Neural cell (in vitro differentiated cells): ENCODE measurements at regions not wholly inside any gene's neighbourhood (a gene's known extent, or its start where the extent isn't known, plus 50 kb on each side); places are given as distances from the start of the nearest gene placed in this dataset.

Experiments
- H2AFZ ChIP-seq: fragments of 200-600, 300-800 bp; sonication (generic), shearing (Covaris generic); 2 replicates; pipeline ENCODE4 v1.6.0; 2014; ENCODE audit warnings: low read depth, mild to moderate bottlenecking, antibody characterized with exemption, low read length, moderate library complexity
- H3F3A ChIP-seq: fragments of 200-600 bp; shearing (Covaris generic); 2 replicates; pipeline ENCODE4 v1.6.1; 2016; ENCODE audit warnings: mild to moderate bottlenecking, moderate library complexity, mixed read lengths, antibody characterized with exemption, low read length; ENCODE audit not compliant: insufficient read depth, poor library complexity, severe bottlenecking
- H3K27ac ChIP-seq: fragments of 200-600, 300-800 bp; sonication (generic), shearing (Covaris generic); 2 replicates; pipeline ENCODE4 v1.5.1; 2014; ENCODE audit warnings: mild to moderate bottlenecking, low read length, moderate library complexity
- H3K27me3 ChIP-seq: fragments of 300-800, 200-600 bp; sonication (generic), shearing (Covaris generic); 2 replicates; pipeline ENCODE4 v1.6.0; 2014; ENCODE audit warnings: mild to moderate bottlenecking, low read depth, low read length, moderate library complexity; ENCODE audit not compliant: insufficient read depth
- H3K36me3 ChIP-seq: fragments of 300-800, 200-600 bp; sonication (generic), shearing (Covaris generic); 2 replicates; pipeline ENCODE4 v1.5.1; 2014; ENCODE audit warnings: mild to moderate bottlenecking, antibody characterized with exemption, low read length, moderate library complexity; ENCODE audit not compliant: insufficient read depth
- H3K4me2 ChIP-seq: fragments of 300-800, 200-600 bp; sonication (generic), shearing (Covaris generic); 2 replicates; pipeline ENCODE4 v1.6.0; 2014; ENCODE audit warnings: mild to moderate bottlenecking, low read length
- H3K4me3 ChIP-seq: fragments of 300-800, 200-600 bp; sonication (generic), shearing (Covaris generic); 2 replicates; pipeline ENCODE4 v1.5.1; 2014; ENCODE audit warnings: mild to moderate bottlenecking, low read length, moderate library complexity
- H3K79me2 ChIP-seq: fragments of 200-600 bp; shearing (Covaris generic); replicated peaks from 2 replicates; pipeline ENCODE4 v1.6.0; 2014; ENCODE audit warnings: mild to moderate bottlenecking, low read length, moderate library complexity; ENCODE audit not compliant: insufficient read depth
- H3K9ac ChIP-seq: fragments of 300-800, 200-600 bp; sonication (generic), shearing (Covaris generic); 2 replicates; pipeline ENCODE4 v1.6.1; 2016; ENCODE audit warnings: mild to moderate bottlenecking, low read length, mixed read lengths
- H3K9me2 ChIP-seq: fragments of 200-600 bp; shearing (Covaris generic); 2 replicates; pipeline ENCODE4 v1.6.1; 2016; ENCODE audit warnings: mild to moderate bottlenecking, low read length, mixed read lengths; ENCODE audit not compliant: insufficient read depth
- H3K9me3 ChIP-seq: fragments of 200-600, 300-800 bp; sonication (generic), shearing (Covaris generic); 2 replicates; pipeline ENCODE4 v1.6.1; 2016; ENCODE audit warnings: mild to moderate bottlenecking, mixed run types, low read length, moderate library complexity, mixed read lengths
- H4K20me1 ChIP-seq: fragments of 200-600 bp; shearing (Covaris generic); 2 replicates; pipeline ENCODE4 v1.6.1; 2016; ENCODE audit warnings: mild to moderate bottlenecking, mixed run types; ENCODE audit not compliant: insufficient read depth
- EP300 ChIP-seq: fragments of 450-650 bp; conservative IDR thresholded peaks from 2 replicates; pipeline ENCODE4 v1.6.1; 2014; ENCODE audit warnings: antibody characterized with exemption, mild to moderate bottlenecking, moderate library complexity; ENCODE audit not compliant: poor library complexity, severe bottlenecking
- EZH2 ChIP-seq: fragments of 200-600, 300-800 bp; shearing (Covaris generic), sonication (generic); IDR thresholded peaks from 2 replicates; pipeline ENCODE4 v1.6.1; 2014; ENCODE audit warnings: antibody characterized with exemption, low read length, borderline replicate concordance, mild to moderate bottlenecking; ENCODE audit not compliant: insufficient read depth, poor library complexity, severe bottlenecking
- MXI1 ChIP-seq: fragments of 450-650 bp; conservative IDR thresholded peaks from 2 replicates; pipeline ENCODE4 v1.6.1; 2014; ENCODE audit warnings: antibody characterized with exemption, mild to moderate bottlenecking; ENCODE audit not compliant: poor library complexity, severe bottlenecking
- POLR2AphosphoS5 ChIP-seq: IDR thresholded peaks from 2 replicates; pipeline ENCODE4 v1.6.1; 2012
- RAD21 ChIP-seq: fragments of 450-650 bp; conservative IDR thresholded peaks from 2 replicates; pipeline ENCODE4 v1.6.1; 2014; ENCODE audit warnings: antibody characterized with exemption, mild to moderate bottlenecking, moderate library complexity
- REST ChIP-seq: IDR thresholded peaks from 2 replicates; pipeline ENCODE4 v1.6.1; 2012; ENCODE audit warnings: borderline replicate concordance
- SMC3 ChIP-seq: fragments of 450-650 bp; conservative IDR thresholded peaks from 2 replicates; pipeline ENCODE4 v1.6.1; 2014; ENCODE audit warnings: antibody characterized with exemption, mild to moderate bottlenecking, moderate library complexity; ENCODE audit not compliant: poor library complexity
- TAF1 ChIP-seq: IDR thresholded peaks from 2 replicates; pipeline ENCODE4 v1.6.1; 2012; ENCODE audit warnings: low read depth
- TF ChIP-seq, protein P1 (sequence below): fragments of 450-650 bp; IDR thresholded peaks from 2 replicates; pipeline ENCODE4 v1.5.1; 2014; ENCODE audit warnings: antibody characterized with exemption, mild to moderate bottlenecking, moderate library complexity; ENCODE audit not compliant: poor library complexity, severe bottlenecking

DNA sequence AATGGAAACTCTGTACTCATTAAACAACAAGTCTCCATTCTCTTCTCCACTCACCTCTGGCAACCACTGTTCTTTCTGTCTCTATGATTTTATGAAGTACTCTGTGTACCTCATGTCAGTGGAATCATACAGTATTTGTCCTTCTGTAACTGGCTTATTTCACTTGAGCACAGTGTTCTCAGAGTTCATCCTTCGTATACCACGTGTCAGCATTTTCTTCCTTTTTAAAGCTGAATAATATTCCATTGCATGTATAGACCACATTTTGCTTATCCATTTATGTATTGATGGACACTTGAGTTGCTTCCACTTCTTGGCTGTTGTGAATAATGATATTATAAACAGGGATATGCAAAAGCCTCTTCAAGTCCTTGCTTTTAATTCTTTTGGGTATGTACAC is 333.0 kb upstream of the ZNF32 start:
- H3F3A ChIP-seq = no peaks in the 10 kb centered on the region
- no peak overlapping the region for H3K9ac ChIP-seq
- no peak for TF ChIP-seq EZH2
- no peak for TF ChIP-seq RAD21
- no peak for TF ChIP-seq EP300
- TF ChIP-seq TAF1 = no peak
- TF ChIP-seq, protein P1, sequence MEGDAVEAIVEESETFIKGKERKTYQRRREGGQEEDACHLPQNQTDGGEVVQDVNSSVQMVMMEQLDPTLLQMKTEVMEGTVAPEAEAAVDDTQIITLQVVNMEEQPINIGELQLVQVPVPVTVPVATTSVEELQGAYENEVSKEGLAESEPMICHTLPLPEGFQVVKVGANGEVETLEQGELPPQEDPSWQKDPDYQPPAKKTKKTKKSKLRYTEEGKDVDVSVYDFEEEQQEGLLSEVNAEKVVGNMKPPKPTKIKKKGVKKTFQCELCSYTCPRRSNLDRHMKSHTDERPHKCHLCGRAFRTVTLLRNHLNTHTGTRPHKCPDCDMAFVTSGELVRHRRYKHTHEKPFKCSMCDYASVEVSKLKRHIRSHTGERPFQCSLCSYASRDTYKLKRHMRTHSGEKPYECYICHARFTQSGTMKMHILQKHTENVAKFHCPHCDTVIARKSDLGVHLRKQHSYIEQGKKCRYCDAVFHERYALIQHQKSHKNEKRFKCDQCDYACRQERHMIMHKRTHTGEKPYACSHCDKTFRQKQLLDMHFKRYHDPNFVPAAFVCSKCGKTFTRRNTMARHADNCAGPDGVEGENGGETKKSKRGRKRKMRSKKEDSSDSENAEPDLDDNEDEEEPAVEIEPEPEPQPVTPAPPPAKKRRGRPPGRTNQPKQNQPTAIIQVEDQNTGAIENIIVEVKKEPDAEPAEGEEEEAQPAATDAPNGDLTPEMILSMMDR = no peak
- no peak for TF ChIP-seq MXI1
- TF ChIP-seq SMC3 = no peak
- TF ChIP-seq POLR2AphosphoS5 = no peak
- TF ChIP-seq REST = no peak
- no peak overlapping the region for H3K4me2 ChIP-seq
- H3K9me2 ChIP-seq = no peaks in the 10 kb centered on the region
- H3K4me3 ChIP-seq = no peak overlapping the region
- no peak overlapping the region for H3K27ac ChIP-seq
- no peaks in the 10 kb centered on the region for H4K20me1 ChIP-seq
- H2AFZ ChIP-seq = no peak overlapping the region
- H3K27me3 ChIP-seq = no peaks in the 10 kb centered on the region
- no peaks in the 10 kb centered on the region for H3K79me2 ChIP-seq
- no peaks in the 10 kb centered on the region for H3K9me3 ChIP-seq
- no peaks in the 10 kb centered on the region for H3K36me3 ChIP-seq

GRCh38 chr10:43981232-43981631 is 332.6 kb upstream of the ZNF32 start:
- Histone ChIP-seq H3K36me3 (no peaks in the 10 kb centered on the region), H2AFZ (no peak overlapping the region), H3K9me2 (no peaks in the 10 kb centered on the region), H3K9me3 (no peaks in the 10 kb centered on the region), H3K27me3 (no peaks in the 10 kb centered on the region), H4K20me1 (no peaks in the 10 kb centered on the region), H3K27ac (no peak overlapping the region), H3F3A (no peaks in the 10 kb centered on the region), H3K4me2 (no peak overlapping the region), H3K9ac (no peak overlapping the region), H3K79me2 (no peaks in the 10 kb centered on the region), H3K4me3 (no peak overlapping the region)
- TF ChIP-seq REST = no peak
- no peak for TF ChIP-seq EZH2
- no peak for TF ChIP-seq MXI1
- no peak for TF ChIP-seq POLR2AphosphoS5
- TF ChIP-seq, protein P1 = no peak
- TF ChIP-seq EP300 = no peak
- TF ChIP-seq SMC3 = no peak
- TF ChIP-seq TAF1 = no peak
- no peak for TF ChIP-seq RAD21
